ENCODE measurements at regions not wholly inside any gene's neighbourhood (a gene's known extent, or its start where the extent isn't known, plus 50 kb on each side); places are given as distances from the start of the nearest gene placed in this dataset.

GRCh38 chr14:65937079-65937959, 524.8 kb downstream of the FUT8 start:
- DNase-seq = no peak

DNA sequence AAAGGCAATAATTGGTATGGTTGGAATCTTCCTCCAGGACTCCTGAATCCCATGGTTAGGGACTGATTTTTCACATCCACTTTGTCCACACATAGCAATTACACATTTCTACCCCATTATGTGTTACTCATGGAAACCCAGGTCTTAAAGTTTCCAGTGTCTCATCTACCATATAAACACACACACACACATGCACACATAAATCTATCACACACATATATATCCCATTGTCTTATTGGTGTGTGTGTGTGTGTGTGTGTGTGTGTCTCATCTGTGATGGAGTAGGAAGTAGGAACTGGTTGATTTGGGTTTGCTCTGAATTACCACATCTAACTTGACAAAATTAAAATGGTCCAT, 525.4 kb downstream of the FUT8 start:
- DNase-seq = no peak

DNA sequence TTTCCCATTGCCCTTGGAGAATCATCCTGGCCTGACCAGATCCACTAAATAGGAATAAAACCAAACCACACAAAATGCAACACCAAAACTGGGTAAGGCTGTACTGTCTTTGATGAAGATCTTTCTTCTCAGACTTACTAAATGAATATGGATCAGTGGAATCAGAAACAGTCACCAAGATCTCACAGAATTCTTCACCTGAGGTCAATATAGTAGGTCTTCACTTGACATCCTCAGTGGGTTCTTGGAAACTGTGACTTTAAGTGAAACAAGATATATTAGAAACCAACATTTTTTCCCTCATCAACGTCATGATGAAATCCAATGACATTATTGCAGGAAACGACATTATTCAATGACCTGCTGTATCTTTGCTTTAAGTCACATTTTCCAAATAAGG, 526.2 kb downstream of the FUT8 start:
- no peak for DNase-seq

- no peak for DNase-seq
Measured at GRCh38 chr14:65939184-65939583, 526.7 kb downstream of the FUT8 start.

DNA sequence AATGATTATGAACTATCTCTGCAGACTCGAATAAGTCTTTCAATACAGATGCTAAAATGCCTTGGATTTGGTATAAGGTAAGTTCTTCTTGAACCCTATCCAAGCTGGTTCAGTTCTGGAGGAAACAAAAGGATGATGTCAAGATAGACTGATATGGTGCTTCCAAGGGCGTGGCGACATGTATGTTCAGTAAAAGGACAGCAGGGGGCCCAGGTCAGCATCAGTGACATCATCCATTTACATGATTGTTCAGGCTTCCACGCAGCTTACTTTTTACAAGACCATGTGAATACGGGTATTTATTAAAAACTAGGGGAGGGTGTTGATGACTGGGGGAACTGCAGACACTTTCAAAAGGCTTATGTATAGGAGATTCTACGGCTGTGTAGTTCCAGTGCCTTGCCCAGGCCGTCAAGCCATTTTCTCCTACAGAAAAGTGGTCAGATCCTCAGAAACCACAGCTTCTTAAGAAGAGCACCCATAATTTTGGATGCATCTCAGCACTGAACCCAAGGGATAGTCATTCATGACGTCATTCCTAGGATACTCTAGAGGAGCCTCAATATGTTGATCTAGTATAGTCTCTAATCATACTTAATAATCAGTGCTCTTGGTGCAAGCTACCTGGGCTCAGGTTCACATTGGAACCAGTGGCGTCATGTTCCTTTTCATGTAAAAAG, 527.7 kb downstream of the FUT8 start:
- DNase-seq = peak; percentile 19

DNA sequence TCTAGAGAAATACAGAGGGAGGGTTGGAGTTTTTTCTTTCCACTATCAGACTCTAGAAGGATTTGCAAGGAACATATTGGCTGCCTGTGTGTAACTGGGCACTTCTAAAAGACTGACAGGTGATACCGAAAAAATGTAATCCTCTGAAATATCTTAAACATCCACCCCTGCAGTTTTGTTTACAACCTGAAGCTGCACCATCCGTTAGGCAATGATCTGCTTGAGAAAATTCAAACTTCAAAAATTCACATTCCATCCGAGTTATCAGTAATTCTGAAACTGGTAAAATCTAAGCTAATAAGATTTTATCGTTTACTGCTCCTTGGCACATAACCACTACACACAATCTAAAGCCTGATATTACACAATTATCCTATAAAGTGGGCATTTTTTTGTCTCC, 528.6 kb downstream of the FUT8 start:
- peak; percentile 65 for DNase-seq

DNA sequence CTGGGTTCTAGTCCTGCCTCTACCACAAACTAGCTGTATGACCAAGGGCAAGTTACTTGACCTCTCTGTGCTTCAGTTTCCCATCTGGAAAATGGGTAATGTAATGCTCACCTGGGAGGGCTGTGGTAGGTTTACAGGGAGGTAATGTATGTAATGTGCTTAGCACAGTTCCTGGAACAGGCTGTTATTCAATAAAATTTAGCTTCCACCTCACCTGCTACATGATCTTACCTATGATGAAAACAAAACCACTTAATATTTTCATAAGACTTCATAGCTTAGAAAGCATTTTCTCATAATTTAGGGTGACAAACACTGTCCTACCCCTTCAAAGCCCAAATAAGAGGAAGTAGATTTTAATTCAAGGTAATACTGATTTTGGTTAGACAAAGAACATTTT, 530.6 kb downstream of the FUT8 start:
- DNase-seq = no peak

DNA sequence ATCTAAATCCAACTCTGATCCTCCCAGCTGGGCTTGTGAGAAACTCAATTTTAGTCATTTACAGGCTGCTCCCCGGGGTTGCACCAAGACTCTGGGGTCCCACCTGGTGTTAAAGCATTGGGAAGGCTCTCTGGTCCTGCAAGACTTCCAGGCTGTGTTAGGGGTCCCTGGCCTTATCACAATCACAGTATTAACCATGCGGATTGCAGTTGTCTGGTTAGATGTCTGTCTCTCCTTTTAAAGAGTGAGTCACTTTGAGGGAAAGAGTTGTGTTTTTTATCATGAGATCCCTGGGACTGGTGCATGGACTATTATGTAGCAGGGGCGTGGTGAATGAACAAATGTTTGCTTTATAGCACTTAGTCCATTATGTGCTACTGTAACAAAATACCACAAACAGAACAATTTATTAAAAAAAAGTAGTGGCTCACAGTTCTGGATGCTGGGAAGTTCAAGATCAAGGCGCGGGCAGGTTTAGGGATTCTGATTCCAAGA, 531.4 kb downstream of the FUT8 start:
- DNase-seq = no peak

- no peak for DNase-seq
Measured at GRCh38 chr14:65945327-65945726, 532.8 kb downstream of the FUT8 start.

- DNase-seq = no peak
Measured at GRCh38 chr14:65946494-65946893, 534.0 kb downstream of the FUT8 start.

GRCh38 chr14:65948302-65948701, 535.8 kb downstream of the FUT8 start:
- DNase-seq = no peak

GRCh38 chr14:65949711-65950516, 536.3 kb upstream of the CCDC196 start:
- peak; percentile 41 for DNase-seq

- DNase-seq = no peak
Measured at GRCh38 chr14:65954942-65955341, 531.2 kb upstream of the CCDC196 start.

- DNase-seq = no peak
Measured at GRCh38 chr14:65957631-65958205, 528.5 kb upstream of the CCDC196 start.

DNA sequence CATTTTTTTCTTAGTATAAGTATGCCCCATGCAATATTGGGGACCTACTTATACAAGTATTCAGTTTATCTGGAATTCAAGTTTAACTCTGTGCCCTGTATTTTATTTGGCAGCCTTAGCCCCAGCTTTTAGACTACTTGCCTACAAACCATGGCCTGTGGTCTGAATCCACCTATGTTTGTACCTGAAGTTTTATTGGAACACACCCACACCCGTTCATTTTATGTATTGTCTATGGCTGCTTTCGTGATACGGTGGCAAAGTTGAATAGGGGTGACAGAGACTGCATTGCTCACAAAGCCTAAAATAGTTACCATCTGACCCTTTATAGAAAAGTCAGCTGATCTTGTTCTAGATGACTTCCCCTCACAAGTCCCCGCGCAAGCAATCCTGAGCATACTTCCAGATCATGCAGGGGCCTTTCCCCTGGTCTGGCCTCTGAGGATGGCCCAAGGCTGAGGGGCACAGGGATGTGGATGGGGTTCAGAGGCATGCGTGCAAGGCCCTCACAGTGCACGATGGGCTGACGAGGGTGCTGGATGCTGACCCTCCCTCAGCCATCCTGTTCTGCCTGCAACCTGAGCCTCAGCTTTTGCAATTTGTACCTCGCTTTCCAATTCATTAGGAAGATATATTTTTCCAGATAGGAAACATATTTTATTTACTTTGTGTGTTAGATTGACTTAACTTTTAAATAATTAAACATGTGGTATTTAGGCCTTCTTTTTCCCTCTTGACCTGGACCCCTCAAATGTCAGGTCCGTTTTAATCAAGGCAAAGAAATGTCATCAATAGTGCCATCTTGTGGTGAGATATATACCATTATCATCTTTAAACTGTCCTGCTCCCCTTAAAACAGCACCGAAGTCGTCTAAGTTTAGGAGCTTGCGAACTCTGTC, 527.3 kb upstream of the CCDC196 start:
- peak; percentile 69 for DNase-seq

- DNase-seq = no peak
Measured at GRCh38 chr14:65959563-65960024, 526.6 kb upstream of the CCDC196 start.

GRCh38 chr14:65961004-65961403, 525.2 kb upstream of the CCDC196 start:
- no peak for DNase-seq

- DNase-seq = no peak
Measured at GRCh38 chr14:65962952-65963351, 523.2 kb upstream of the CCDC196 start.

- DNase-seq = no peak
Measured at GRCh38 chr14:65964366-65964765, 521.8 kb upstream of the CCDC196 start.

DNA sequence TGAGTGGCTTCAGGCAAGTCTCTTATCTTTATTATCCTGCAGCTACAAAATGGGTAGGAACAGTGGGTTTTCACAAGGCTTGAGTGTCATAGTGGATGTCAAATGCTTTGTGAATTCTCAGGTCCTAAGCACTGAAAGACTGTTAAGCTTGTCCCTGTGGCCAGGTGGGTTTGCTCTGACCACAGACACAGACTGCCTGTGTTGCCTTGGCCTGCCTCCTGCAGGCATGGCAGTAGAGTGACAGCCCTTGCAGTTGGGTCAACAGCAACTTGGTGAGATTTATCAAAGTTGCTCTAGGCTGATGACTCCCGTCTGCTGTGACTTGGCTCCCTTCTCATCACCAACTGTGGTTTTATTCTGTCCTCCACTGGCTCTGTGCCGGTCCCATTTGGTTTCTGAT, 520.0 kb upstream of the CCDC196 start:
- no peak for DNase-seq

DNA sequence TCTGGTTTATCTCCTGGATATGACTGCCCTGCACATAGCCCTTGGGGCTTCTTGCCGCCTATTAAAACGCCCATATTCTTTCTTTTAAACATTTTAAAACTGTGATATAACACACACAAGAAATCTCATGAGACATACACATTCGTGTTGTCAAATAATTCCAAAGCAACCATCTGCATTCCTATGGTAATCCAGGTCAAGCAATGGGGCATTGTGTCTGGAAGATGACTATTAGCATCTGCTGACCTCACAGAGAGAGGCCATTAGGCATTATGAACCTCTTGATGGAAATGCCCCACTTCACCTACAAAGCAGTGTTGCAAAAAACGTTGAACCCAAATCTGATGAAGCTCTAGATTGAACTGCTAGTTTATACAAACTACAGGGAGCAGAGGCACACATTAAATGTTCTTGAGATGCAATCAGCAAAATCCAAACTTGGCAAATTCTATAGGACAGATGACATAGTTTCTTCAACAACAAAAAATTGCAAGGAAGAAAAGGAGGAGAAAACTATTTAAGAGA, 513.8 kb upstream of the CCDC196 start:
- DNase-seq = no peak

- DNase-seq = no peak
Measured at GRCh38 chr14:65972891-65973290, 513.3 kb upstream of the CCDC196 start.
